ENCODE measurements at regions not wholly inside any gene's neighbourhood (a gene's known extent, or its start where the extent isn't known, plus 50 kb on each side); places are given as distances from the start of the nearest gene placed in this dataset.

DNA sequence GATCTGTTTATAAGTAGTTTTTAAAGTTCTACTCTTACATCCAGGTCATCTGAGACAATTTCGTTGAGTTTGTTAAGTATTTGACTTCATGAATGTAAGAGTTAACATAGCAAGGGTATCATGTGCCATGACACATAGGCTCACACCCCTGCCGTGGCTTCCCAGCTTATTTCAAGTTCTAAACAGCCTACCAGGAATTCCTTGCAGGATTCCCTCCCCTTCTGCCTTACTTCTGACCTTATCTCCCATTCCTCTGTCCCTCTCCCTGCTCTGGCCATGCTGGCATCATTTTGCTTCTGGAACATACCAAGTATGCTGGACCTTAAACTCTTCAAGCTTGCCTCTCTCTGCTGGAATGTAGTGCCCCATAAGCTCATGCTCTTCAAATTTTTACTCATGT lies 369.9 kb upstream of the PCDH7 start:
- no peak for DNase-seq

DNA sequence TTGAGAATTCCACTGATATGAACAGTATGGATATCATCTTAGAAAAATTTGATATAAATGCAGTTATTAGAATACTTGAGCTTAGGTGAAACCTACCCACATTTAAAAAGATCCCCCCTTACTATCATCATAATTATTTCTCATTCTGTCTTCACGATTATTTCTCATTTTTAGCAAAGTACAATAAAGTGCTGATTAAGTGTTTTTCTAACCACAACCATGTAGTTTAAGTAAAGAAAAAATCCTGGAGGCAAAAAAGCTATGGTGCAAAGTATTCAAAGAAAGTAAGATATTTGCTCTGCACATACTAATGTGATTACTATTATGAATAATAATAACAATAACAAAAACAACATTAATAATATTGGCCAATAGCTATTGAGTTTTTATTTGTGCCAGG lies 365.6 kb upstream of the PCDH7 start:
- no peak for DNase-seq

DNA sequence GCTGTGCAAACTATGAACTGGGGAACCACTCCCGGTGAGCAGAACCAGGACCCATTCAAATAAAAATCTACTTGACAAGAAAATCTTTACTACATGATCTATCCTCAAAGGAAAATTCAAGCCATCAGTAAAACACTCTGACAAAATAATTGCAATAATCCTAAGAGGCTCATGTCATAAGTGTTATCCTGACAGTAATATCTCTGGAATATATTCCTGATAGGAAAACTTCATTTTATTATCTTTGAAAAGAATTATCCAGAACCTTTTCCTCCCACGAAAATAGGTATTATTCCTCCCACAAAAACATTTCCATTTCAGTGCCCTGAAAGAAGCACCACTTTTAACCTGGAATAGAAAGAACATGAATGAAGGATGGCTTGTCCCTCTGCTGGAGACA lies 357.7 kb upstream of the PCDH7 start:
- DNase-seq = no peak

DNA sequence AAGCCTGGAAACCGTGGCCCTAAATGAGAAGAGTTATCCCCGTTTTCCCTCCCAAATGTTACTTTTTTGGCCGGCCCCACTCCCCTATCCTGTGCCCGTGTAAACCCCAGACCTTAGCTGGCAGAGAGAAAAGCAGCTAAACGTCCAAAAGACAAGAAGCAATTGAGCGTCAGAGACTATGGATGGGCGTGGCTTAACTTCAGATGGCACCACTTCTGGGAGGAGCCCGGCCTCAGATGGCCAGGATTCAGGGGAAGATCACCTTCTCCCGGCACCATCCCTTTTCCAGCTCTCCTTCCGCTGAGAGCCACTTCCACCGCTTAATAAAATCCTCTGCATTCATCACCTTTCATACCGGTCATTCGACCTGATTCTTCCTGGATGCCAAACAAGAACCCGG lies 350.1 kb upstream of the PCDH7 start:
- no peak for DNase-seq

DNA sequence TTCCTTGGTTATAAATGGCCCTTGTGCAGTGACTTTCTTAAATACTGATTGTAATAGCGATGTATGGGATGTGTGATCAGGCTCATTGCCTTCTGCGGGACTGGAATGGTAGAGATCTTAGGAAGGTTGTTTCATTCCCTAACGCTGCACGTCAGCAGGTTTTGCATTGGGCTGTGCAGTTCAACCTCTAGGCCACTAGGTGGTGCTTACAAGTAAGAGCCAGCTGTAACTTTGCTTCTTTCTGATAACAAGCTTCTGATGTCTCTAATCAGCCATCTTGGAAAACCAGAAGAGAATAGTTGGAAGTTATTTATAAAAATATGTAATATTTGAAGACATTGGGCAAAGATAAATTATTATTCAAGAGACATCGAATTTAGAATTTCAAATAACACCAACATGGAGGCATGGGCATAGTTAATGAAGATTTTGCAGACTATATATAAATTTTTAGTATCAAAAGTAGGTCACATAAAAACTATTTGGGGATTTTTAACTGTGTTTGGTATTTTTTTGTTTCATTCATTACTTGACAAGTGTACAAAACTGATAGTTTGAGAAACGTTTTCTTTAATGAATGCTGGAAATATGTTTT lies 339.7 kb upstream of the PCDH7 start:
- DNase-seq = peak; percentile 56

DNA sequence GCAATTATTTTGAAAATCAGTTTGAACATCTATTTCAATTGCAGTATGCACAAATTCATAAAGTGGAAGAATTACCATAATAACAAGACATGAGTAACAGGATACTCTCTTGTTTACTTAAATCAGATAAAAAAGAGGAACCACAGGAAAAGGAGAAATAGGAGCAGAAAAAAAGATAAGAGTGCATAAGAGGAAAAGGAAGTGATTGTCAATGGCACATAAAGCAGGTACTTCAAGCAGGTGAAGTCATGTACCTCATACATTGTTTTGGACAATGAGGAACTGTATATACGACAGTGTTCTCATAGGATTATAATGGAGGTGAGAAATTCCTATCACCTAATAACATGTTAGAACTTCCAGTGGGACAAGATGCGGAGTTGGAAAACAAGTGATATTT lies 334.5 kb upstream of the PCDH7 start:
- DNase-seq = no peak

DNA sequence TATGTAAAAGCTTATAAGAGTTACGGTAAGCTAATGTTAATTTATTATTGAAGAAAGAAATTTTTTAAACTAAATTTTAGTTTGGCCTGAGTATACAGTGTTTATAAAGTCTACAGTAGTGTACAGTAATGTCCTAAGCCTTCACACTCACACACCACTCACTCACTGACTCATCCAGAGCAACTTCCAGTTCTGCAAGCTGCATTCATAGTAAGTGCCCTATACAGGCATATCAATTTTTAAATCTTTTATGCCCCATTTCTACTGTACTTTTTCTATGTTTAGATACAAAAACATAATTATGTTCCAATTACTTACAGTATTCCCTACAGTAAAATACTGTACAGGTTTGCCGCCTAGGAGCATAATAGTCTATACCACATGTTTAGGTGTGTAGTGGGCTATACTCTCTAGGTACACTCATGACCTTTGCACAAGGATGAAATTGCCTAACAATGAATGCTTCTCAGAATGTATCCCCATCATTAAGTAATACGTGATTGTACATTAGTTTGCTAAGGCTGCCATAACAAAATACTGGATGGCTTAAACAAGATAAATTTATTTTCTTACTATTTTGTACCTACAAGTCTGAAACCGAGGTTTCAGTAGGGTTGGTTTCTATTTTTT lies 333.8 kb upstream of the PCDH7 start:
- peak; percentile 38 for DNase-seq

DNA sequence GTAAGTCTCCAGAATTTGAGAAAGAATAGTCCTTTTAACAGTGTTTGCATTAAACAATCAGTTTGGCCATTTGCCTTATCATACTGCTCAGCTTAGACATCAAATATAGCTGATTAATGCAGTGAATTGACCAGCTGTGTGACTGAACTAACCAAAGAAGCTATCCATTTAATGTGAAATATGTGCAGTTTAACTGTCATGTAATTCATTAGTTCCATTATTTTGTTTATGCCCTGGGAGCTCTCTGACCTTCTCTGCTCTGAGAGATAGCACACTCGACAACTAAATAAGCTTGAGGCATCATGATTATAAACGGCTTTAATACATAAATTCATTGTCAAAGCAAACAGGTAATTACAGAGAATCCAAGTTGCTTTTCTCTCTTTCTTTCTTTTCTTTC lies 324.3 kb upstream of the PCDH7 start:
- DNase-seq = no peak

DNA sequence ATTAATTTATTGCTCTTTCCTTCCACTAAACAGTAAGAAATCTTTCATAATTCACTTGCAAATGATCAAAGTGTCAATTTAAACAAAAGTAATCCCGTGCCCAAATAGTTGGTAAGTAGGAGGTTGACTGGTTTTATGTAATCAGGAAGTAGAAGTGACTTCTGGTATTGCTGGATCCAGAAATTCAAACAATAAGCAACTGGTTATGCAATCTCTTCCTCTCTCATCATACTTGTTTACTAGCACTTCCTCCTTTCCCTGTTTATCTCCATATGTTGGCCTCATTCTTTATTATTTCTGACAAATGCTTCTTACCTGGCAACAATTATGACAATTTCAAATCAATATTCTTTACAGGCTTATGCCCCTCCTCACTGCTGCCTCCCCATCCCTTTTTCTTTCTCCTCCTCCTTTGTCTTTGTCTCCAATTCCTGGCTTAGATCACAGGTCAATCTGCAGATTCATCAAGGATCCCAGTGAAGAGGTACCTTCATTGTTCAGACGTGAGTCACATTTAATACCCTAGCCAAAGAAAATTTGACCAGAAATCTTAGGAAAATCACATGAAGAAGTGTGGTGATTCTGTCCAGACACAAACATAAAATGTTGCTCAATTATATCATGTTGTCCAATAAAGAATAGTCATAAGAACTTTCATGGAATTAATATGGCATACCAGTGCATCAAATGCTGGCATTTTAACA lies 323.2 kb upstream of the PCDH7 start:
- DNase-seq = peak; percentile 29

DNA sequence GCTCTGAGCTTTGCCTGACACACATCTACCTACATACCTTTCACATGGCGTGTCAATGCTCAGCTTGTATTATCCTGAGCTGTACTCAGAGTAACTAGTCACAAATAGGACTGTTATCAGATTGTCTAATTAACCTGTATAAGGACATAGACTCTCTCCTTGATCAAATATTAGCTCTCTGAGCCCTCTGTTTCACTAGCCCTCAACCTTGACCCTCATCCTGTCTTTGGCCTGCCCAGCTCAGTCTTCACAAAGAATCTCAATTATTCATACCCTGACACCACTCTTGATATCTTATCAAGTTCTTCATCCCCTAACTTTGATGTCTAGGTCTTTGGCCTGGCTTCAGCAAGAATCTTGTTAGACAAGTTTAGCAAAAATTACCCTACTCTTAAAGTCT lies 320.7 kb upstream of the PCDH7 start:
- no peak for DNase-seq

DNA sequence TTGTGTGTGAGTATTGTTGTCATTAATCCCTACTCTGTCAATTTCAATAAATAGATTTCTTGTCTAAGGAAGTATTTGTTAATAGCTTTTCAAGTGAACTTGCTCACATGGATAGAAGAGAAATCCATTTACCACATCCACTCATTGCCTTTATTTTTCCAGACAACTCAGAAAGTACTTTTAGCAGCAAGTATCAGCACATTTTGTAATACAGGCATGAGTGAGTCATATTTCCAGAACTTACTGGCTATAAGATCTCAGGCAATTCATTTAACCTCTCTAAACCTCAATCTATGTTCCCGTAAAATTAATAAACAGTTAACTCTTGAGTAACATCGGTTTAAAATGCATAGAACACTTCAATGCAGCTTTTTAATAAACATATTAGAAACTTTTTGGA lies 317.9 kb upstream of the PCDH7 start:
- peak; percentile 5 for DNase-seq

DNA sequence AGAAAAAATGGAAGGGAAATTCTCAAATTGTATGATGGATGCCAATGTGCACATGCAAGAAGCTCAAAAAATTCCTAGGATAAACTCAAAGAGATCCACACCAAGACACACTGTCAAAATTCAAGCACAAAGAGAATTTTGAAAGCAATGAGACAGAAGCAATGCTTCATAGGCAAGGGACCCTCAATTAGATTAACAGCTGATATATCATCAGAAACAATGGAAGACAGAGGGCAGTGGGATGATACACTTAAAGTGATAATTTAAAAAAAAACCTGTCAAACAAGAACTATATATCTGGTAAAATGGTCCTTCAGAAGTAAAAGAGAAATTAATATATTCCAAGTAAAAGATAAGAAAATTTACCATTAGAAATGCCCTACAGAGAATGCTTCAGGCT lies 306.3 kb upstream of the PCDH7 start:
- DNase-seq = no peak

DNA sequence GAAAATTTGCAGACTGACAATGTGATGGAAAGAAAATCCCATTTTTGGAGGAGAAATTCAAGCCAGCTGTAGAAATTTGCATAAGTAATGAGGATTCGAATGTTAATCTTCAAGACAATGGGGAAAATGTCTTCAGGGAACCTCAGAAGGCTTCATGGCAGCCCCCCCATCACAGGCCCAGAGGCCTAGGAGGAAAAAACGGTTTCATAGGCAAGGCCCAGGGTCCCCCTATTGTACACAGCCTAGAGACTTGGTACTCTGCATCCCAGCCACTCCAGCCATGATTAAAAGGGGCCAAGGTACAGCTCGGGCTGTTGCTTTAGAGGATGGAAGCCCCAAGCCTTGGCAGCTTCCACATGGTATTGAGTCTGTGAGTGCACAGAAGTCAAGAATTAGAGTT lies 303.6 kb upstream of the PCDH7 start:
- DNase-seq = no peak

DNA sequence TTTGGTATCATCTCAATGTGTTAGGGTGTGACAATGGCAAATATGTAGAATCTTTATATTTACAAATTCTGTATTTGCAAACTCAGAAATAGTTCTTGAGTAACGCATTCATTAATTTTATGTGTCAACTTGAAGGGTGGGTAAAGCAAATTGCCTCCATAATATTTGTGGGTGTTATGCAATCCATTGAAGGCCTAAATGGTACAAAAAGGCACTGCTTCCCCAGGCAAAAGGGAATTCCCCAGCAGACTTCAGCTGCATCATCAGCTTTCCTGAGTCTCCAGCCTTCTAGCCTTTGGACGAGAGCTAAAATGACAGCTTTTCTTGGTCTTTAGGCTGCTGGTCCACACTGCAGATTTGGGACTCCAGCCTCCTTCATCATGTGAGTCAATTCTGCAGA lies 292.2 kb upstream of the PCDH7 start:
- no peak for DNase-seq

DNA sequence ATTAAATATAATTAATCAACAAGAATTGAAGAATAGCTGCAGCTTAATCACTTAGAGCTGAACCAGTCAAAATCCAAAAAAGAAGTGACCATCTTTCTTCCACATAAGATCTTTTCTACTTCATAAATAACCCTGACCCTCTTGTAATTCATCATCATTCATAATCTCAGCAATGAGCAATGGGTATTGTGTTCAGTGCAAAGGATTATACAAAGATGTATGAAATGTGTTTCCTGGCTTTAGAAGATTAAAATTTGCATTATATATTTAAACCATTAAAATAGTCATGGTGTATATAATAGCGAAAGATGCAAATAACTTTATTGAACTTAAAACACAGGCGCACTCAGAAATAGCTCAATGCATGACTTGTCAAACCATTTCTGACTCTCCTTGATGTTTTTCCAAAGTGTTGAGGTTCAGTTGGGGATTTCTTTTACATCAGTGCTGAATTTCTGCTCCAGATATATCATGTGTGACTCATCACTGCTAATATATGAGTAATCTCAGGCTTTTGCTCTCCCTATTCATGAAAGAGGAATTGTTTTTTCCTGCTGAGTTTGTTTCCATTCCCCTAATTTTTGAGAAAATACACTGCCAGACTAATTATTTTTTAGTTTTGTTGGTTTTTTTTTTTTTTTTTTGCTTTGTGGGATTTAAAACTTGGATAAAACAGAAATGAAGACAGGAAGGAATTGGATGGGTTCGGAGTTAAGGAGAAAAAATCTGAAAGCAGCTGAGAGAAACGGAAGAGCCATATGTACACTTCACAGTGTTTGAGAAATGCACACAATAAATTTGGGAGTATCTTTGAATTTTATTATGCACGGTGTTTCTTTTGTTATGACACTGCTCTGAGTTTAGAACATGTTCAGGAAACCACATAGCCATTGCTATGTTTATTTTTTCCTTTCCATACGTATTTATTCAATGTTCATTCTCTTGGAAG lies 290.1 kb upstream of the PCDH7 start:
- peak; percentile 83 for DNase-seq

DNA sequence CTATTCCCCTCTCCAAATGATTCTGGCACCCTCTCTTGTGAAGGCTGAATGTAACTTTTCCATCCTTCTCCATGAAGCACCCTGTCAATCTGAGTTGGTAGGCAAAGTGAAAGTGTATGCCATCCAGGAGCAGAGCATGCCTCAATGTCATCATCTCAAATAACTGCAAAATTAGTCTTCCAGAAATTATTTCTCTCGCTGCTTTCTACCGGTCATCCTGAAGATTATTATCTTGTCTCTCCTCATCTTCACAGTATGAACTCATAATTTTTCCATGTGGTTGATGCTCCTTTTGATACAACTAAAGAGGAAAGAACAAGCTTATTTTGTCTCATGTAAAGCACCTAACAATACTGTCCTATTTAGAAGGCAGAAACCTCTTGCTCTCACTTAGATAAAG lies 285.5 kb upstream of the PCDH7 start:
- DNase-seq = no peak

DNA sequence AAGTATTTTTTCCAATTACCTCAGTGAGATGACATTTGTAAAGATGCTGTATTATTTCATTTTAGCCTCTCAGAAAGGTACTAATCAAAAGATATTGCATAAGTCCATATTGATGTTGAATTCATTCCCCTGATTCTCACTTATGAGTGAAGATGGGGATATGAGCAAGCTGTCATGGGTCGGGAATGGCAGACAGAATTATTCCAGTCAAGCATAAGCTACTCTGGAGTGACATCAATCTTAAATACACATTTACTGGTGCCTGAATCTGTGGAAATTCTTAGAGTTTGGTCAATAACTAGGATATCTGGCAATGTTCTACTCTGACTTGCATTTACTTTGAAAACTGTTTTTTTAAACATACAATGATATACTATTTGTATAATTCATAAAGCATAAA lies 283.8 kb upstream of the PCDH7 start:
- DNase-seq = no peak

DNA sequence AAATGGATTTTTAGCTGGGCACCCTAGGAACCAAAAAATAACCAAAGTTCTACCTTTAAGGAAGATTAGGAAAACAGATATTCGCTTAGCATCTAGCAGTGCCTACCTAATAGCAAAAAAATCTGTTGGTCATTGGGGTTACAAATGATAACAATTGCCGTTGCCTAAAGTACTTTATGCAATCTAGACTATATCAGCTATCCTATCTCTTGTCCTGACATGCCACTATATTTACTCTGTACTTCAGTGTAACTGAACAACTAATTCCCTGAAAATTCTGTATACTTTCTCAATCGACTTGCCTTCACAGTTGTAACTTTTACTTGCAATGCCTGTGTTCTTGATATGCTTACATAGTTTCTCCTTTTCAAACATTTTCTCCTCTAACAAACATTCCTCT lies 282.9 kb upstream of the PCDH7 start:
- DNase-seq = no peak

DNA sequence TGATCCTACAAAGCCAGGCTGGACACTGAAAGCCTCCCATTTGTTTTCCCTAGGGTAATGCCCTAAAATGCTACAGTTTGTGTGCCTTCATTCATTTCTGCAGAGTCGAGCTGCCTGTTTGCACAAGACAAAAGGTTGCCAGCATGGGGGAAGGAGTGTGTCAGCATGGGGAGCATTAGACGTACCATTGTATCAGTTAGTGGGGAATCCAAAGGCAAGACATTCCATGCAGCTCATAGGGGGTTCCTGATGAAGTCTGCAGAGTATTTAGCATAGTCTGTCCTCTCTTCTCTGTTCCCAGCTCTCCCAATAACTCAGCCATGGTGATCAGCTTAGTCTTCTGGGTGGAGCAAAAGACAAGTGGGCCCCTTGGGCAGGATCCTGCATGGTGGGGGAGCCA lies 276.9 kb upstream of the PCDH7 start:
- no peak for DNase-seq

DNA sequence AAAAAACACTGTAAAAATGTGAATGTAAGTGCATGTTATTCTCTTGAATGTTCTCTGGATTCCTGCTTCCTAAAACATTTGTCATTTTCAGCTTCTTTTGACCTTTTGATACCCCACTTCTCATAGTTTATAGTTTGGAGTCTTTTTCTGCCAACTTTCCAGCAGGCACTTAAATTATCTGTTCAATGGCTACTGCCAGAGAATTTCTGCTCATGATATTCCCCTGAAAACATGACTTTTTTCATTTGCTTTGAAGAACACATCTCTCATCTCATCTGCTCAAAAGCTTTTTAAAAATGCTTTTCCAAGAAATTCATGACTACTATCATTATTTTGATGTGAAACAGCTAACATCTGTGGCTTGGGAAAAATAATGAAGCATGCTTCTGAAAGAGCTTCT lies 269.7 kb upstream of the PCDH7 start:
- DNase-seq = no peak

DNA sequence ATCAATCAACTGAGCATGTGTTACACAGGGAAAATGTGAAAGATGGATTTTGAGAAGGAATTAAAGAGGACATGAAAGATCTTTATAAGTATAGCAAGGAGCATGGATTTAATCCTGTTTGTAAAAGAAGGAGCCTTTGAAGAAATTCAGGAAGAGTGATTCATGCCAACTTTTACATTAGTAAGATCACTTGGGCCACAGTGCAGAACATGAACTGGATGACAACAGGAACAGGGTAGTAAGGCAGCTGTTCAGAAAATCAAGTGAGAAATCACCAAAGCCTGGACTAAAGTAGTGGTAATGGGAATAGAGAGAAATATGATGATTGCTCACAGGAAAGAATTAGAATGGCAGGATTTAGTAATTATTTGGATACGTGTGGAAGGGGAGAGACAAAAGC lies 265.7 kb upstream of the PCDH7 start:
- DNase-seq = no peak

DNA sequence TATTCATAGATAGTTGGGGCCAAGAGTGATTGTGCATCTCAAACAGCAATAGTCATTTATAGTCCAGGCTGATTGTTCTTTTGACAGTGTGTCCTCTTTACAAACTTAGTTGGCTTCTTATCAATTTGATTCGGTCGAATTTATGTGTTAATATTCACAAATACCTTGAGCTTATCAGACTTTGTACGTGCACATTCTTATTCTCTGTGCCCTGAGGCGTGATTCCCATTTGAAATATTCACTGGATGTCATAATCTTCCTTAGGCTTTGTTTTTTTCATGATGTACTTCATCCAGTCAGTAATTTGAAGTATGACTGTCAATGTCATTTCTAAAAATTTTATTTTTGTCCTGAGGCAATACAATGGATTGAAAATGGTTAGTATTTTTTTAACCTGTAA lies 263.5 kb upstream of the PCDH7 start:
- no peak for DNase-seq

DNA sequence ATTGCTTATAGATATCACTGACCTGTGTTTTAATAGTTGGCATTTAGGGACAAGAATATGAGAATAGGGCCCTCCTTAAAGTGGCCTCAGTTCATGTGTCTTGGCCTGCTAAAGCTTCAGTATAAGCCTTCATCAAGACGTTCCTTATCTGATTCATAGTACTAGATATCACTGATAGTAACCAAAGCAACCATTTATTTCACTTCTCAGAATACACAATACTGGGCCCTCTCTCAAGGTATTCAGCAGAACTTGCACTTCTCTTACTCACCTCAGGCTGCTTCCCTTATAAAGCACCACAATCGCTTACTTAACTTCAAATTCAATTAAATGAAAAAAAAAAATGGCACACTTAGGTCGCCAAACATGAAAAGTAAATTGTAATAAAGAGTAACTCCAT lies 259.4 kb upstream of the PCDH7 start:
- DNase-seq = no peak

DNA sequence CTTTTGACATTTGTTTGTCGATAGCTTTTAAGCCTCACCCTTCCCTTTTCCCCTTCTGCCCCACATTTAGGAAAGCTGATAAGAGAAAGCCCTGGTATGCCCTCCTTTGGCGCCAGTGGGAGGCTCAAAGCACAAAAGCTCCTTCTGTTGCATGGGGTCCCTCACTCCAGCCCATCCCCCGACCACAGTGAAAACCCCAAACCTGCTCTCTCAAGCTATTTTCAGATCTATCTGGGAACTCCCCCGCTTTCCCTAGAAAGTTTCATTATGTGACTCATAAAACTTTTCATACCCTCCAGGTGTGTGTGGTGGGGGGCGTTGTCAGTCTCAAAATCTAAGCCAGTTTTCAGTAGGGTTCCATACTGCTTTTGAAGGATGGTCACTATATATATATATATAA lies 259.0 kb upstream of the PCDH7 start:
- DNase-seq = no peak

All from fibroblast of skin of right biceps (primary cell).